Stimulated activated CD4-positive, alpha-beta T cell treated with anti-CD3 and anti-CD28 coated beads, Interleukin-4, amount 100 ng/mL, for 1 hour (primary cell): ENCODE measurements at regions not wholly inside any gene's neighbourhood (a gene's known extent, or its start where the extent isn't known, plus 50 kb on each side); places are given as distances from the start of the nearest gene placed in this dataset.

Experiments used
- DNase-seq: peaks from one replicate; pipeline ENCODE4 v3.0.0-alpha.2; 2020

DNA sequence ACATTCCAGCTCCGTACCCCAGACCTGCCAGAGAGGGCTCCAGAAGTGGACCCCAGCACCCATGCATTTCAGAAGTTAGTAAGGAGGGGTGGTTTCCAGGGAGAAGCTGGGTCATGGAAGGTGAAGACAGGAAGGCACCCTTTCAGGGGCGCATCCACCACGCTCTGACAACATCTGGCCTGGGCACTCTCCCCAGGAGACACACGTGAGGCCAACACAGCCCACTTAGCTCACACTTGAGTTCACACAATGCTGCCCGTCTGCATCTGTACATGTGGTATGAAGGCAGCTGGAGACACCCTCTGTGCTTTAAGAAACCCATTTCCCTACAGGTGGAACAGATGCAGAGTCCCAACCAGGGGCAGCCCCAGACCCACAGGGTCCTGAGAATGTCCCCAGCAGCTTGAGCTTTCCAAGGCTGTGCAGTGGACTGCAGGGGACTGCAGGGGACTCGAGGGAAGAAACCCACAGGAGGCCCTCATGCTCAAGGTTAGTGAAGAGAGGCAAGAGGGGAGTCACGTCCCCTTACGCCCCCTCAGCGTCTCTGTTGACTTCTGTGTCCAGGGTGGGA lies 326.8 kb upstream of the IRX1 start:
- DNase-seq: no peak

DNA sequence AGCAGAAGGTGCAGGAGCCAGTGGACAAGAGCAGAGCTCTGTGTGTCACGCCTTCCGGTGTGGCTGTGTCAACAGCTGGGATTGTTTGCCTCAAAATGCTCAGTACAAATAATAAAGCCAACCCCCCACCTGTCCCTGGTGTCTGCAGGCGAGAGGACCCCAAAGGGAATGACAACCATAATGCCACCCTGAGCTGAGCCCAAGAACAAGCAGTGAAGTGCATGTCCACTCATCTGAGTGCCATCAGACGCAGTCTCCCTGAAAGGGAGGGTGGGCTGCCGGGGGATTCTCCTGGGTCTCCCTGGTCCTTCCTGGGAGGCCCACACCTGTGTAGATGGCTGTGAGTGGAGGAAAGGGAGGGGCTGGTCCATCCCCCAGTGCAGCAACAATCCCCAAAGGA lies 328.8 kb upstream of the IRX1 start:
- DNase-seq: no peak

DNA sequence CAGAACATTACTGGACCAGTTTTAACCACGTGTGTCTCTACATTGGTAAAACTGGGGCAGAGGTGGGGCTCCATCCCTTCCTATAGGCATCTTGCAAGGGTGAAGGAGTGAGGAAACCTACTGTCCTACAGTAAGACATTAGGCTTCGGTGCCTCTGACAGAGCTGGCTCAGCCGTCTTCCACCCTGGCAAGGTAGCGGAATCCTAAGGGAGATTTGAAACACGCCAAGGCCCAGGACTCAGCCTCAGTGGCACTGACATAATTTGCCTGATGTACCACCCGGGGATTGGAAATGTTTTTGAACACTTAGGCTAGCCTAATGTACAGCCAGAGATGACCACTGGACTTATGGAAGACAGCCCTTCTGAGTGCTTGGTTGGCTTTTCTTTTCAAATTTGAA lies 329.7 kb upstream of the IRX1 start:
- no peak for DNase-seq

- DNase-seq: no peak
Observed at GRCh38 chr5:3265131-3265885, 330.3 kb upstream of the IRX1 start.

GRCh38 chr5:3262451-3262850 lies 333.2 kb upstream of the IRX1 start:
- no peak for DNase-seq

- no peak for DNase-seq
Observed at GRCh38 chr5:3261081-3261480, 334.6 kb upstream of the IRX1 start.

GRCh38 chr5:3258050-3258449 lies 337.6 kb upstream of the IRX1 start:
- no peak for DNase-seq

DNA sequence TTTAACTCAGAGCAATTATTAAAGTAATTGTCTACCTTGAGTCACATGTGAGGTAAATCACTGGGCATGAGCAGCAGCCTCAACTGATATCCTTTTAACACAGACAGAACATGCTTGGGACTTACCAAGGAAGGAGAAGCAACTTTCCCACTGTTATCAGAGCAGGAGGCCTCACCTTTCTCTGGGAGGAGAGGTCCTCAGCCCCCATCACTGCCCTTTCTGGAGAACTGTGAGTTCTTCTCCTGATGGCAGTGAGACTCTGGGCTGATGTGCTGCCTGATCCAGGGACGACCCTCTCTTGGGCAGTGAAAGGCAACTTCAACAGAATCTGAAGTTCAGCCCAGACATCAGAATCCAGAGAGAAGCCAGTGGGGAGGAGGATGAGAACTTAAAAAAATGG lies 343.4 kb upstream of the IRX1 start:
- no peak for DNase-seq

DNA sequence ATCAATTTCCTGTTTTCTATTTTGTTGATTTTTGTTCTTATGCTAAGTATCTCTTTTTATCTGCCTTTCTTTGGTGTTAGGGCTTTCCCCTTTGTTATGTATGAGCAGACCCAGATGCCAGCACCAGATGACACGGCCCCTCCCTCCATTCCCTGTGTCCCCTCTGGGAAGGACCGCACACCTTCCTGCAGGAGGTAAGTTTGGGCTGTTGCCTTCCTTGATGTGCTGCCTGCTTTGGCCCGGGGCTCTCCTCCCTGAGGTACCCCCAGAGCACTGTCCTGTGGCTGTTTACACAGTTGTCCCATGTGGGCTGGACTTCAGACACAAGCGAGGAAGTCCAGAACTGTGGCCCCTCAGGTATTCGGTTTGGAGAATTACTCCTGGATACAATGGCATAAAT lies 343.8 kb upstream of the IRX1 start:
- DNase-seq: no peak

- no peak for DNase-seq
Observed at GRCh38 chr5:3249401-3249800, 346.2 kb upstream of the IRX1 start.

DNA sequence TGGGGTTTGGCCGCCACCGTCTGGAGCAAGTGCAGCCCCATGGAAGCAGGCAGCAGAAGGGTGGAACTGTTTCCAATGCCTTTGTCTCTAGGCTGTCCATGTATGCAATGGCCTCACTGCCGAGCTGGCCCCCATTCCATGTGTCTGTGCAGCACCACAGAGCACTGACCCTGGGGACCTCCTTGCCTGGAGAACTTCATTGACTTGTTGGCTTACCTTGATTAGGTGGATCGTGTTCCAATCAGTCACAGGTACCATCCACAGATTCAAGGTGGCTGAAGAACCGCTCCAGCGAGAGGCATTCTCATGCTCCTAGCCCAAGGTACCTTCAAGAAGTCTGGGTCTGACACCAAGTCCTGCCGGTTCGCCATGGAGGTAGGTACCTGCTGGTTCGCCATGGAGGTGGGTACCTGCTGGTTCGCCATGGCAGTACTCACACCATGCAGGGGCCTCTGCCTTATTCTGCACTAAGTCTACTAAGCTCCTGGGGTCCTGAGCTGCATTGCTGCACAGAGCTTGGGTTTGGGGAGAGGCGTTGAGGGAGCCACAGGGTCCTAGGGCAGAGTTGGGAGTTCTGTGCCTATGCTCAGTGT lies 358.3 kb upstream of the IRX1 start:
- no peak for DNase-seq

DNA sequence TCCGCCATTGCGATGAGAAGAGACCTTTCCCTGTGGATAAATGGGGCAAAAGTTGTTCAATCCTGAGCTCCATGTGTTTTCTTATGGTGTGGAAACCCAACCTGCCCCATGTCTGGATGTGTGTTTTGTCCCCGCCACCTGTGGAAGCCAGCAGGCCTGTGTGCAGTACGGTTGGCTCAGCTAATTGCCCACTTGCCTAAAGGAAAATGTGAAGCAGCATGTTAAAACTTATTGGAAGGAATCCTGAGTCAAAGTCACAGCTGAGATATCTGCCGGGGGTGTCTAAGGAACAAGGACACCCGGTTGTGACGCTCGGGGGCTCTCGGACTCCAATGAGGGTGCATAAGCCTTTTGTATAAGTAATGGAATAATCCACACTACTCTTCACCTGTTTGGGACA lies 361.1 kb upstream of the IRX1 start:
- DNase-seq: no peak

- no peak for DNase-seq
Observed at GRCh38 chr5:3230941-3231340, 364.7 kb upstream of the IRX1 start.

DNA sequence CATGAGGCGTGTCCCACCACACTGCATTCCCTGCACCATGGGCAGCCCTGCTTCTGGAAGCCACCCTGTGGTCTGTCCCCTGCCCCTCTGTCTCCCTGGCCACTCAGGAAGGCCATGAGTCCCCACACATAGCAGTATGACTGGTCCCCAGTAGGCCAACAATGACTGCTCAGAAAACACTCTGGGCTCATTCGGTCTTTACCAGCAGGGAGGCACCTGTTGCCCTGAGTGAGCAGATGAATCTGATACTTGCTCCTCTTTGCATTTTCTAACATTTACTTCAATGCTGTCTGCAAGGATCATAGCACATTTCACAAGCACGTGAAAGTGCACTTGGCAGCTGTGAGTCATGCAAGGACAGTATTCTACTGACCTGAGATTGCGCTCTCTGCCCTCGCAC lies 365.4 kb upstream of the IRX1 start:
- no peak for DNase-seq

DNA sequence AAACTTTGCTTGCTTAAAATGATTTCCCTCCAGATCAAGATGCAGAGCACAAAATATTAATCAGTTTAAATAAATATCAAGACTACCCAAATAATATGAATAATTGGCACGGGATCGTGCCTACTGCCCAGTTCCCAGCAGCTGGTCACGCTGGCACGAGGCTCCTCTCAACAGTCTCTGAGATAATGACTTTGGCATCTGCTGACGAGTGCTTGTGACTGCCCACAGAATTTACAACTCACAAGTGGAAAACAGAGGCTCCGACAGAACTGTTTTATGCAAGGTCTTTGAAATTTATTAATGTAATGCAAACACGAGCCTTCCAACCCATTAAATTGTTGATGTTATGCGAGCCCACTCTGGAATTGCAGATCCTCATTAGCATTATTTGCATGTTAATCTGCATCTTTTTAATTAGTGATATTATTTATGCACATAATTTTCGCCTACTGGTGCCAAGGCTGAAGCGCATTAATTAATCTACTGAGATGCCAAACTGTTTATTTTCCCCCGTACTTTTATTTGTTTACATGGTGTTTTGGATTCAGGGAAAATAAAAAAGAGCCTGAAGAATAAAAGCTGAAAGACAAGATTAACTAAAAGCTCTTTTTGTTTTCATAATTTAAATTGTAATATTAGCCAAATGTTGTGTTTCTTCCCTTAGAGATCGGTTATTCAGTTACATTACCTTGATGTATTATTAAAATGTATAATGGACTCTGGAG lies 369.3 kb upstream of the IRX1 start:
- no peak for DNase-seq

GRCh38 chr5:3225201-3225960 lies 370.3 kb upstream of the IRX1 start:
- no peak for DNase-seq

GRCh38 chr5:3222924-3223323 lies 372.7 kb upstream of the IRX1 start:
- DNase-seq: no peak

- no peak for DNase-seq
Observed at GRCh38 chr5:3221432-3221831, 374.2 kb upstream of the IRX1 start.

GRCh38 chr5:3220638-3221288 lies 374.9 kb upstream of the IRX1 start:
- no peak for DNase-seq

DNA sequence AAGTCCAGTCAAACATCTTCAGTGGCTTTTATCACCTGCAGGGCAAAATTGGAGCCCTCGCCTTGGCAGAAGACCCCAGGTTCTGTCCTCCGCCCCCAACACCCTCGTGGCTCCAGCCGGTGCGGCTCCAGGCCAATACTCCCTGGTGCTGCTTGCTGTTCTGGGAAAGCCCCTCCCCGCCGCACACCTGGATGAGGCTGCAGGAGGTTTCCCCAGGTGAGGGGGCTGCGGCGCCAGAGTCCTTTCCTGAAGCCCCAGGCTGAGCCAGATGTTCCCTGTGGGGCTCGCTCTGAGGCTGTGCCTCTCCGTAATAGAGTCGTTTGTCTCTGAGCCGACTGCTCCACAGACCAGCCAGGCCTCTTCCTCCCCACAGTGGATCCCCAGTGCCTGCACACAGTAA lies 375.4 kb upstream of the IRX1 start:
- DNase-seq: no peak

GRCh38 chr5:3218916-3219650 lies 376.5 kb upstream of the IRX1 start:
- DNase-seq: no peak
